ENCODE measurements at regions not wholly inside any gene's neighbourhood (a gene's known extent, or its start where the extent isn't known, plus 50 kb on each side); places are given as distances from the start of the nearest gene placed in this dataset.
"Not testable (repeated sequence)": the region's sequence is repeated elsewhere in the genome, so short reads cannot be mapped to it uniquely, and the experiment has no call there.

- not testable (repeated sequence) for DNase-seq (ENCODE audit: low read depth)
These were observed 53.9 kb downstream of the CDRT15L2 start for GRCh38 chr17:20633268-20634059.

GRCh38 chr17:20640147-20640546 is 60.6 kb downstream of the CDRT15L2 start:
- DNase-seq (ENCODE audit: low read depth), result not testable (repeated sequence)

- DNase-seq (ENCODE audit: low read depth), result not testable (repeated sequence)
These were observed 67.2 kb downstream of the CDRT15L2 start for GRCh38 chr17:20646661-20647272.

GRCh38 chr17:20649097-20649767 is 69.7 kb downstream of the CDRT15L2 start:
- DNase-seq (ENCODE audit: low read depth), result not testable (repeated sequence)

GRCh38 chr17:20651022-20651421 is 71.5 kb downstream of the CDRT15L2 start:
- DNase-seq (ENCODE audit: low read depth), result not testable (repeated sequence)

- DNase-seq (ENCODE audit: low read depth), result not testable (repeated sequence)
These were observed 72.2 kb downstream of the CDRT15L2 start for GRCh38 chr17:20651736-20652135.

GRCh38 chr17:20653391-20653790 is 73.9 kb downstream of the CDRT15L2 start:
- not testable (repeated sequence) for DNase-seq (ENCODE audit: low read depth)

- DNase-seq (ENCODE audit: low read depth), result not testable (repeated sequence)
These were observed 74.6 kb downstream of the CDRT15L2 start for GRCh38 chr17:20654114-20654513.

GRCh38 chr17:20654575-20654974 is 75.1 kb downstream of the CDRT15L2 start:
- DNase-seq (ENCODE audit: low read depth), result not testable (repeated sequence)

GRCh38 chr17:20665103-20665955 is 85.8 kb downstream of the CDRT15L2 start:
- DNase-seq (ENCODE audit: low read depth), result not testable (repeated sequence)

- not testable (repeated sequence) for DNase-seq (ENCODE audit: low read depth)
These were observed 87.2 kb downstream of the CDRT15L2 start for GRCh38 chr17:20666689-20667088.

- not testable (repeated sequence) for DNase-seq (ENCODE audit: low read depth)
These were observed 88.2 kb downstream of the CDRT15L2 start for GRCh38 chr17:20667712-20668111.

GRCh38 chr17:20668316-20668715 is 88.8 kb downstream of the CDRT15L2 start:
- DNase-seq (ENCODE audit: low read depth), result not testable (repeated sequence)

GRCh38 chr17:20668868-20669267 is 89.3 kb downstream of the CDRT15L2 start:
- DNase-seq (ENCODE audit: low read depth), result not testable (repeated sequence)

- not testable (repeated sequence) for DNase-seq (ENCODE audit: low read depth)
These were observed 91.0 kb downstream of the CDRT15L2 start for GRCh38 chr17:20670506-20670905.

GRCh38 chr17:20674374-20674773 is 94.8 kb downstream of the CDRT15L2 start:
- DNase-seq (ENCODE audit: low read depth), result not testable (repeated sequence)

- DNase-seq (ENCODE audit: low read depth), result not testable (repeated sequence)
These were observed 96.2 kb downstream of the CDRT15L2 start for GRCh38 chr17:20675707-20676106.

GRCh38 chr17:20676656-20677055 is 97.1 kb downstream of the CDRT15L2 start:
- not testable (repeated sequence) for DNase-seq (ENCODE audit: low read depth)

GRCh38 chr17:20677469-20677868 is 97.9 kb downstream of the CDRT15L2 start:
- not testable (repeated sequence) for DNase-seq (ENCODE audit: low read depth)

- DNase-seq (ENCODE audit: low read depth), result not testable (repeated sequence)
These were observed 98.9 kb downstream of the CDRT15L2 start for GRCh38 chr17:20678424-20678823.
